Keratinocyte (primary cell): ENCODE measurements at regions not wholly inside any gene's neighbourhood (a gene's known extent, or its start where the extent isn't known, plus 50 kb on each side); places are given as distances from the start of the nearest gene placed in this dataset.

Experiments used
- CTCF ChIP-seq, 3 experiments: IDR thresholded peaks in 1 of 3; conservative IDR thresholded peaks in 1 of 3; optimal IDR thresholded peaks in 1 of 3; 2 replicates in 2 of 3; 3 replicates in 1 of 3; pipeline versions ENCODE3 to v1.5.1; 2011; ENCODE audit warnings: low read length in 3 of 3, mild to moderate bottlenecking in 3 of 3, moderate library complexity in 2 of 3, control low read depth in 1 of 3, inconsistent platforms in 1 of 3; ENCODE audit not compliant: insufficient read depth in 2 of 3; ENCODE audit errors: extremely low read depth in 1 of 3
- EZH2 ChIP-seq: IDR thresholded peaks from one replicate; pipeline ENCODE4 v1.6.1; 2012; ENCODE audit warnings: inconsistent platforms, mild to moderate bottlenecking, low read length, moderate library complexity

GRCh38 chr12:115806000-115806399 lies 471.5 kb downstream of the MED13L start:
- TF ChIP-seq CTCF (optimal IDR thresholded peaks at IDR 0.05 in 1 of 3, IDR thresholded peaks at IDR 0.05 in 1 of 3, conservative IDR thresholded peaks at IDR 0.05 in 1 of 3; ENCODE audit: extremely low read depth in 1 of 3, insufficient read depth in 2 of 3, low read length in 3 of 3) (no peak), EZH2 (no peak)
